ENCODE measurements at regions not wholly inside any gene's neighbourhood (a gene's known extent, or its start where the extent isn't known, plus 50 kb on each side); places are given as distances from the start of the nearest gene placed in this dataset.

GRCh38 chr17:59513934-59514841, 51.2 kb upstream of the DHX40 start (continued):
- TF ChIP-seq SRSF9 (IDR thresholded peaks at IDR 0.05; ENCODE audit: borderline replicate concordance, insufficient read depth, low read depth, low read length, poor library complexity, severe bottlenecking), result no peak
- 0 out of 2 replicates have a peak, but pooled peaks have one; percentile 17 for TF ChIP-seq HHEX (CRISPR knock-in tag; IDR thresholded peaks at IDR 0.05)
- no peak for TF ChIP-seq SNAPC5 (CRISPR knock-in tag; IDR thresholded peaks at IDR 0.05; ENCODE audit: borderline replicate concordance)
- TF ChIP-seq HDAC2 (CRISPR knock-in tag; IDR thresholded peaks at IDR 0.05), result peak; percentile 93
- TF ChIP-seq ZFP90 (CRISPR knock-in tag; IDR thresholded peaks at IDR 0.05; ENCODE audit: borderline replicate concordance), result no peak
- TF ChIP-seq FOXM1 (CRISPR knock-in tag; IDR thresholded peaks at IDR 0.05), result no peak
- TF ChIP-seq KDM1A (CRISPR knock-in tag; IDR thresholded peaks at IDR 0.05), result peak; percentile 68; the same call in 1 of the 2 replicates
- TF ChIP-seq TRIM22 (IDR thresholded peaks at IDR 0.05), result no peak
- no peak for TF ChIP-seq IRF9 (CRISPR knock-in tag; IDR thresholded peaks at IDR 0.05; ENCODE audit: borderline replicate concordance)
- no peak for TF ChIP-seq ZNF17 (CRISPR knock-in tag; IDR thresholded peaks at IDR 0.05)
- TF ChIP-seq SMC3 (IDR thresholded peaks at IDR 0.05; ENCODE audit: low read length), result no peak; the same call in 1 of the 2 replicates
- TF ChIP-seq PBX3 (CRISPR knock-in tag; IDR thresholded peaks at IDR 0.05; ENCODE audit: borderline replicate concordance), result no peak
- no peak for TF ChIP-seq ZSCAN22 (CRISPR knock-in tag; IDR thresholded peaks at IDR 0.05)
- TF ChIP-seq ZNF850 (CRISPR knock-in tag; conservative IDR thresholded peaks at IDR 0.05), result no peak
- peak; percentile 80 for TF ChIP-seq TCF7 (IDR thresholded peaks at IDR 0.05; ENCODE audit: low read depth)
- TF ChIP-seq ATRX (CRISPR knock-in tag; IDR thresholded peaks at IDR 0.05; ENCODE audit: borderline replicate concordance), result no peak
- TF ChIP-seq RBAK (CRISPR knock-in tag; IDR thresholded peaks at IDR 0.05), result no peak
- TF ChIP-seq FOXP4 (CRISPR knock-in tag; IDR thresholded peaks at IDR 0.05), result peak; percentile 96
- no peak; the same call in 1 of the 2 replicates for TF ChIP-seq ZBTB34 (CRISPR knock-in tag; IDR thresholded peaks at IDR 0.05)
- TF ChIP-seq ZNF737 (CRISPR knock-in tag; IDR thresholded peaks at IDR 0.05; ENCODE audit: borderline replicate concordance), result no peak
